Stimulated activated CD4-positive, alpha-beta T cell treated with anti-CD3 and anti-CD28 coated beads, Interleukin-12 subunit alpha, Interleukin-12 subunit beta, amount 100 ng/mL, for 24 hours (primary cell): ENCODE measurements at regions not wholly inside any gene's neighbourhood (a gene's known extent, or its start where the extent isn't known, plus 50 kb on each side); places are given as distances from the start of the nearest gene placed in this dataset.

ENCODE experiments used
- DNase-seq, 2 experiments: peaks; one replicate each; pipeline ENCODE4 v3.0.0-alpha.2; 2020; ENCODE audit warnings: low read depth in 2 of 2

GRCh38 chr5:118687661-118688621 is 300.4 kb downstream of the DTWD2 start:
- no peak for DNase-seq

DNA sequence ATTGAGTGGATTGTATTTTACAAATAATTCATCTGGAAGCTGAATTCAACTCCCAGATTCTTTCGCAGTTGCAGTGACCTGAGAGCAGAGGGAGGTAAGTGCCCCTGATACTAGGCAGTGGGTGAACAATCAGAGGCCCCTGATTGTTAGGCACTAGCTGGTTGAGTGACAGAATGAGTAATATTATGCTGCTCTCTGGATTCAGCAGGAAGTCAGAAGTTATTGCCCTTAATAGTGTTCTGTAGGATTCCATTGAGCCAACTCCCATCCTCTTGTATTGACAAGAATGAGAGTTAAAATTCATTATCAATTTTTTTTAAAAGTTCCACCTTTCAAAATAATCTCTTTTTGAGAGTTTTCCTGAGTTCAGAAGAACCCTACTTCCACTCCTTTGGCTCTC is 301.2 kb downstream of the DTWD2 start:
- no peak for DNase-seq

- DNase-seq, result no peak
These were observed 306.7 kb downstream of the DTWD2 start for GRCh38 chr5:118681655-118682054.

DNA sequence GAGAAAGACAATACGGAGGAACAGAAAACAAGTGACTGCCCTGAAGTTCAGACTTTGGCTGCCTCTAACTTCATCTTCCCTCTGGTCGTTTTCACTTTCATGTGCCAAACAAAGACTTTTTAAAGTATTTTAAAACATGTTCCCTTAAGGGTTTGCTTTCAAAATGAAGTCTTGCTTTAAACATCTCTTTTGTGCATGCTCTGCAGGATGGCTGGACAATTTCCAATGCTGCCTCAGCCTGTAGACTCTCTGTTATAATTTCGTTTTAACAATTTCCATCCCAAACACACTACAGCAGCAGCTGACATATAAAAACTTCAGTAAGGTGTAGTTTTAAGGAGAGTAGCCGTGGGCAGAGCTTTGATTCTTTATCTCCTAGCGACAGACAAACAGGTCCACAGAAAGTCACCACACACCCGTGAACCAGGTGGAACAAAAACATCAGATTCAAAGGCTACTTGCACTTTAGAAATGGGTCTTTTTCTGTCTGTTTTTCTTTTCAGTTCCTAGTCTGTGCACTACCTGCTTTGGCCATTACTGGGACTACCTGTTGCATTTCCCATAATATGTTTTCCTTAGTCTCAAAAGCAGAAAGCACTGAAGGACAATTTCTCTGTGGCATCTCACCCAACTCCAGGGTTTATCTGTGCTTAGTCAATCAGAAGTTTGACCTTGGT is 308.9 kb downstream of the DTWD2 start:
- DNase-seq, result no peak

DNA sequence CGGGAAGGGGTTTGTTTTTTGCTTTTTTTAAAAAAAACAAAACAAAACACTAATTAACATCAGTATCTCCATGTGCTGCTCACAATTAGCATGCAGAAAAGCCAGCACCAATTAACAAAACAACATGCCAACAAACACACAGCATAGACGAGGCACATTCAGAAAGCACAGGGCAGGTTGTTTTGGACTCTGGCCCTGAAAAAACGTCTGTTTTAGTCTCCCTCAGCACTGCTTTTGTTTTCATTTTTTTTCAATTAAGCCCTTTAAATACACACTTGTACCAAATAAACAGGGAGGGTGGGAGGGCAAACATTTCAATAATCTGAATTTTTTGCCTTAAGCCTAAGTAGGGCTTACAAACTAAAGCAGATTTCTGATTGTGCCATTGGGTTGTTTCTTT is 309.6 kb downstream of the DTWD2 start:
- DNase-seq, result no peak

DNA sequence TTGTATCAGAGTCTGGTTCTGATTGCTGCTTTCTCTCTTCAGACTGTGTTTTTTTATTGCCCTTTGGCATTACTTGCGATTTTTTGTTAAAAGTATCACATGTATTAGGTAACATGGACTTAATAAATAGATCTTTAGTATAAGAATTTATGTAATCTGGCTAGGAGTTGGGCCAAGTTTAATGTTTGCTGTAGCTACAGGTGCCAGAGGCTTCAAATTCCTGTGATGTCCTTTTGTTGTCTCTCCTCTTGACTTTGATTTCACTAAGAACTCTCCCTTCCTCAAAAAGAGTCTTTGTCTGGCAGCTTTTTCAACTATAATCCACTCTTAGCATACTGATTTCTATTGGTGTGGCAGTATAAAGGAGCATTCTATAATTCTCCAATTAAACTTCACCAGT is 313.1 kb downstream of the DTWD2 start:
- no peak for DNase-seq

DNA sequence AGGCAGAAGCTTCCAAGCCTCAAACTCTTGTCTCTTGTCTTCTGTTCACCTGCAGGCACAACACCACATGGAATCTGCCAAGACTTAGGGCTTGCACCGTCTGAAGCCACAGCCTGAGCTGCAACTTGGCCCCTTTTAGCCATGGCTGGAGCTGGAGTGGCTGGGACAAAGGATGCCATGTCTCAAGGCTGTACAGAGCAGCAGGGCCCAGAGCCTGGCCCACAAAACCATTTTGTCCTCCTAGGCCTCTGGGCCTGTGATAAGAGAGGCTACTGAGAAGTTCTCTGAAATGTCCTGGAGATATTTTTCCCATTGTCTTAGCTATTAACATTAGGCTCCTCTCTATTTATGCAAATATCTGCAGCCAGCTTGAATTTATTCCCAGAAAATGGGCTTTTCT is 330.8 kb downstream of the DTWD2 start:
- DNase-seq, result no peak

DNA sequence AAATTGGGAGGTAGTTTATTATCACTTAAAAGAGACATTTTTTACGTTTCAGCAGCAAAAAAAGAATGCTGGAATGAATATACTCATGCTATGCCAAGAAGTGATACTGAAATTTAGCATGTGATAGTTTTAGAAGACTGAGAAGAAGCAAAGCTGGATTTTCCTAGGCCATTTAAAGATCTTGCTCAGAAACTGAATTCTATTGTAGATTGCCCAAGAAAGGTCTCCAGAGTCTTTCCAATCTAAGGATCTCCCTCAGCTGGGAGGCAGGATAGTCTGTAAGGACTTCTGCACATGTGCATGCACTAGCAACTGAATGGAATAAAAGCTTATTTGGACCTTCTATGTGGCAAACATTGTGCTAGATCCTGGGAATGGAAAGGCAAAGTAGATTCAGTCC is 334.5 kb downstream of the DTWD2 start:
- DNase-seq, result no peak

DNA sequence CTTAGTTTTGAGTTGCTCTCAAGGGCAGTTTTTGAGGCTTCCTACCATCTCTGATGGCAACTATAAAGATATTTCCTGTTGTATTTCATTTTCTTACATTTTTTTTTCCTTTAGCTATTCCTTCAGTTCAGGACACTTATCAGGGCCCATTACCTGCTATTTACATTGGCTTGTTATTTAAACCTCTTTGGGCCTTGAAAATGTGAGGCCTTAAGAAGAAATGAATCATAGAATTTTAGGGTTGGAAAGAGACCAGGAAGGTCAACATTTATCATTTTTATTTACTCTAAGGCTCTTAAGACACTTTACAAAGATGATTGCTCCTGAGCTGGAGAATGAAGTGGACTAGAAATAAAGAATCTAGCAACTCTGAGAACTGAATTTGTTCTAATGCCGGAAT is 335.2 kb downstream of the DTWD2 start:
- DNase-seq, result no peak

GRCh38 chr5:118651002-118651401 is 337.3 kb downstream of the DTWD2 start:
- no peak for DNase-seq

GRCh38 chr5:118647587-118647986 is 340.8 kb downstream of the DTWD2 start:
- DNase-seq, result no peak

- no peak for DNase-seq
These were observed 341.4 kb downstream of the DTWD2 start for GRCh38 chr5:118646917-118647316.

- no peak for DNase-seq
These were observed 350.2 kb downstream of the DTWD2 start for GRCh38 chr5:118637947-118638670.

DNA sequence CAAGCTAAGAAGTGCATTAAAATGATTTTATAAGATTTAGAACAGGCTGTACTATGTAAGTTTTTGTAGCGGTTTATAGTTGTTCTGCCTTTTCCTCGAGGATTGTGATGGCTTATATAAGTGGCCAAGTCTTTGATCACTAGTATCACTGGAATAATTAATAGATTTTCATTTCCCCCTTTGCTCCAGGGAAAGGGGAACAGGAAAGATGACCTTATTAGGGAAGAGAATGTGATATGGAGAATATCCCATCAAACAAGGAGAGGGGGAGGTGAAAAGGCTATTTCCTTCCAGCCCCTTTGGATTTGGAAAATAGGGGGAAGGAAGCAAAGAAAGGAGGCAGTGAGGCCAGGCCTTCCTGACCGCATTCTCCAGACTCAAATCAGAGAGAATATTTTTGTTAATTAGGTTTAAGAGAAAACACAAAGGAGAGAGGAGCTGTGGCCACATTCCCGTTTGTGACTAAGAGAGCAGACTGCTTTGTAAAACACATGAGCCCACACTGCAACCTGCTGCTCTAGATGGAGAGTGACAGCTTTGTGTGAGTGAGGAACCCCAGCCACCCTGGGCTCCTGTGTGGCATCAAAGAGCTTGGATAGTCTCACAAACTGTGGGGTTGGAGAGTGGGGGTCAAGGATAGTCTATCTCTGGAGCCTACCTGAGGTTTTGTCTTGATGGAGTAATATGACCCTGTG is 359.5 kb downstream of the DTWD2 start:
- no peak for DNase-seq

GRCh38 chr5:118620233-118620632 is 368.1 kb downstream of the DTWD2 start:
- DNase-seq, result no peak

- no peak for DNase-seq
These were observed 368.5 kb downstream of the DTWD2 start for GRCh38 chr5:118619823-118620222.

- DNase-seq, result no peak
These were observed 372.1 kb downstream of the DTWD2 start for GRCh38 chr5:118616281-118616680.

GRCh38 chr5:118614731-118615456 is 373.5 kb downstream of the DTWD2 start:
- no peak for DNase-seq

- no peak for DNase-seq
These were observed 376.9 kb downstream of the DTWD2 start for GRCh38 chr5:118611332-118611945.

GRCh38 chr5:118606940-118607339 is 381.4 kb downstream of the DTWD2 start:
- DNase-seq, result no peak

DNA sequence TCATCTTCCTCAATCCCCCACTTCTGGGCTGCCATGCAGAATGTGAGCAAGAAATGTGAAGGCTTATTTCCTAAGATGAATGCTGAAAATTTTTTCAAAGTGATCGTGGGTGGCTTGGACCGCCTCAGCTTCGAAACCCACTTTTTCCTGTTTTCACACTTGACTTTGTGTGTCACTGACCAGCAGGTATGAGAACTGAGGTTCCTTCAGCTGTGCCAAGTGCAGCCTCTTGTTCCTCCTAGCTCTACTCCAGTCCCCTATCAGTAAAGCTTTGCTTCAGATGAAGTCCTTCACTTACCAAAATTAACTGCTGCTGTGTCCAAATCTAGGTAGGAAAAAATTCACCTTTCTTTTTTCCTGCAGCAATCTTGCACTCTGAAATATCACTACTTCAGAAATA is 382.6 kb downstream of the DTWD2 start:
- DNase-seq, result no peak
